ENCODE measurements at regions not wholly inside any gene's neighbourhood (a gene's known extent, or its start where the extent isn't known, plus 50 kb on each side); places are given as distances from the start of the nearest gene placed in this dataset.

DNA sequence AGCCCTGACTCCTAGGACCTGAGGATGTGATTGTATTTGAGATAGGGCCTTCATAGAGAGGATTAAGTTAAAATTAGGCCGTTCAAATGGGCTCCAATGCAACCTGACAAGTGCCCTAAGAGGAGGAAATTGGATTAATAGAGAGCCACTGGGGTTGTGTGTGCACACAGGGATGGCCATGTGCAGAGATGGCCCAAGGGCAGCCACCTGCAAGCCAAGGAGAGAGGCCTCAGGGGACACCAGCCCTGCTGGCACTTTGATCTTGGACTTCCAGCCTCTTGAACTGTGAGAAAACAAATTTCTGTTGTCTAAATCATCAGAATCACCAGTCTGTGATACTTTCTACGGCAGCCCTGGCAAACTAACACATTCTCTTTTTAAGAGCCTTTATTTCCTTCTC is 598.8 kb downstream of the UTRN start:
- ChIA-PET POLR2A (ENCODE audit: partially characterized antibody) (no interaction called here), CTCF (ENCODE audit: partially characterized antibody) (no interaction called here)
- H2BK5ac ChIP-seq (ENCODE audit: low read depth, low read length): no peak overlapping the region
- no peaks in the 10 kb centered on the region for H3K23me2 ChIP-seq (ENCODE audit: low read depth, low read length)
- no peak overlapping the region for H3K4me2 ChIP-seq (ENCODE audit: insufficient read depth in 1 of 2, low read depth in 2 of 2, low read length in 2 of 2)
- H3K4me3 ChIP-seq (ENCODE audit: extremely low read depth in 1 of 4, insufficient read depth in 2 of 4, low read depth in 3 of 4, low read length in 4 of 4): no peak overlapping the region
- H2BK15ac ChIP-seq (ENCODE audit: low read length): no peak overlapping the region
- FAIRE-seq: no peak
- H3K27ac ChIP-seq (ENCODE audit: low read depth, low read length): no peak overlapping the region
- H2BK12ac ChIP-seq (ENCODE audit: low read depth, low read length): no peak overlapping the region
- H3K79me2 ChIP-seq (ENCODE audit: control insufficient read depth in 1 of 2, insufficient read depth in 2 of 2, low read length in 2 of 2): no peaks in the 10 kb centered on the region
- no peaks in the 10 kb centered on the region for H3K9me3 ChIP-seq (ENCODE audit: insufficient read depth in 2 of 2, low read depth in 1 of 2, low read length in 1 of 2)
- WGBS, 2 experiments (ENCODE audit: extremely low coverage in 1 of 2, insufficient coverage in 1 of 2, insufficient read length in 1 of 2, insufficient replicate concordance in 2 of 2, low coverage in 1 of 2, low lambda C conversion rate in 2 of 2, missing lambda C conversion rate in 1 of 2): 97% methylated on average over 2 of the region's 2 CpGs; no CpG with 5 or more reads in 1 of the 2 experiments
- H3K4me1 ChIP-seq (replicated peaks in 1 of 4; ENCODE audit: control insufficient read depth in 3 of 4, insufficient read depth in 4 of 4, low read length in 3 of 4): no peaks in the 10 kb centered on the region
- TF ChIP-seq SIRT6 (IDR thresholded peaks at IDR 0.05; ENCODE audit: low read length): no peak
- H2AFZ ChIP-seq (ENCODE audit: low read length): no peak overlapping the region
- no peak overlapping the region for H2BK20ac ChIP-seq (ENCODE audit: low read length)
- no peak for DNase-seq (ENCODE audit: low read depth in 1 of 2, low spot score in 2 of 2)
- H3K27me3 ChIP-seq (replicated peaks in 1 of 4; ENCODE audit: control insufficient read depth in 3 of 4, extremely low read depth in 1 of 4, insufficient read depth in 3 of 4, low read length in 3 of 4): no peaks in the 10 kb centered on the region; a peak in 1 of 7 replicates
- H4K8ac ChIP-seq (ENCODE audit: extremely low read depth, insufficient read depth, low read length): no peak overlapping the region
- no peak overlapping the region for H3K18ac ChIP-seq (ENCODE audit: extremely low read depth, low read length)
- H2AK5ac ChIP-seq (ENCODE audit: low read depth, low read length): no peak overlapping the region
- H3K9ac ChIP-seq (replicated peaks in 1 of 4; ENCODE audit: extremely low read depth in 1 of 4, low read depth in 3 of 4, low read length in 3 of 4): no peak overlapping the region
- no peaks in the 10 kb centered on the region for H4K20me1 ChIP-seq (replicated peaks in 1 of 2; ENCODE audit: control insufficient read depth in 1 of 2, insufficient read depth in 2 of 2, low read length in 2 of 2)
- no peak overlapping the region for H3K4ac ChIP-seq (replicated peaks; ENCODE audit: insufficient read length, low read depth, low read length)
- H3K23ac ChIP-seq (ENCODE audit: insufficient read length): no peak overlapping the region
- H2BK120ac ChIP-seq (replicated peaks; ENCODE audit: low read depth, low read length): no peak overlapping the region
- no peak overlapping the region for H4K5ac ChIP-seq (ENCODE audit: insufficient read length, low read depth, low read length)
- H3K79me1 ChIP-seq (ENCODE audit: low read depth, low read length): no peaks in the 10 kb centered on the region
- H3K56ac ChIP-seq (replicated peaks; ENCODE audit: insufficient read length, low read depth, low read length): no peak overlapping the region
- no peak overlapping the region for H3K14ac ChIP-seq (ENCODE audit: insufficient read length)
- no peaks in the 10 kb centered on the region for H3K36me3 ChIP-seq (ENCODE audit: control insufficient read depth in 2 of 4, insufficient read depth in 4 of 4, low read length in 3 of 4)
- no peak overlapping the region for H4K91ac ChIP-seq (replicated peaks; ENCODE audit: insufficient read length, low read length)

All from H1 (cell line).